A549 (cell line): ENCODE measurements at regions not wholly inside any gene's neighbourhood (a gene's known extent, or its start where the extent isn't known, plus 50 kb on each side); places are given as distances from the start of the nearest gene placed in this dataset.

Experiments used
- CHD2 ChIP-seq: fragments of 150-350 bp; IDR thresholded peaks from 2 replicates; pipeline ENCODE4 v1.6.1; 2014; ENCODE audit warnings: low read length; ENCODE audit not compliant: partially characterized antibody
- TF ChIP-seq, protein P1 (sequence below): fragments of >200 bp; sonication (Bioruptor Twin); formaldehyde crosslinking; IDR thresholded peaks from 3 replicates; pipeline ENCODE4 v1.5.1; 2016

GRCh38 chr4:8741513-8742226 is 130.0 kb downstream of the HMX1 start:
- no peak for TF ChIP-seq CHD2
- TF ChIP-seq, protein P1, sequence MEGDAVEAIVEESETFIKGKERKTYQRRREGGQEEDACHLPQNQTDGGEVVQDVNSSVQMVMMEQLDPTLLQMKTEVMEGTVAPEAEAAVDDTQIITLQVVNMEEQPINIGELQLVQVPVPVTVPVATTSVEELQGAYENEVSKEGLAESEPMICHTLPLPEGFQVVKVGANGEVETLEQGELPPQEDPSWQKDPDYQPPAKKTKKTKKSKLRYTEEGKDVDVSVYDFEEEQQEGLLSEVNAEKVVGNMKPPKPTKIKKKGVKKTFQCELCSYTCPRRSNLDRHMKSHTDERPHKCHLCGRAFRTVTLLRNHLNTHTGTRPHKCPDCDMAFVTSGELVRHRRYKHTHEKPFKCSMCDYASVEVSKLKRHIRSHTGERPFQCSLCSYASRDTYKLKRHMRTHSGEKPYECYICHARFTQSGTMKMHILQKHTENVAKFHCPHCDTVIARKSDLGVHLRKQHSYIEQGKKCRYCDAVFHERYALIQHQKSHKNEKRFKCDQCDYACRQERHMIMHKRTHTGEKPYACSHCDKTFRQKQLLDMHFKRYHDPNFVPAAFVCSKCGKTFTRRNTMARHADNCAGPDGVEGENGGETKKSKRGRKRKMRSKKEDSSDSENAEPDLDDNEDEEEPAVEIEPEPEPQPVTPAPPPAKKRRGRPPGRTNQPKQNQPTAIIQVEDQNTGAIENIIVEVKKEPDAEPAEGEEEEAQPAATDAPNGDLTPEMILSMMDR, result no peak
